Transverse colon (tissue), 4 donors: ENCODE measurements at regions not wholly inside any gene's neighbourhood (a gene's known extent, or its start where the extent isn't known, plus 50 kb on each side); places are given as distances from the start of the nearest gene placed in this dataset.

Experiments used
- DNase-seq: peaks from one replicate; pipeline ENCODE4 v3.0.0-alpha.2; 2019
- H3K27ac ChIP-seq, 4 donors: fragments of 200-600 bp; sonication (generic); 2 replicates each; pipeline ENCODE4 v1.5.1; 2016 to 2018; ENCODE audit warnings: inconsistent platforms in 4 of 4
- H3K27me3 ChIP-seq: fragments of 200-600 bp; sonication (generic); 2 replicates; pipeline ENCODE4 v1.5.1; 2017; ENCODE audit warnings: inconsistent platforms
- H3K36me3 ChIP-seq, 4 donors: fragments of 200-600 bp; sonication (generic); 2 replicates each; pipeline ENCODE4 v1.5.1; 2017 to 2019; ENCODE audit warnings: inconsistent platforms in 4 of 4
- H3K4me1 ChIP-seq, 4 donors: fragments of 200-600 bp; sonication (generic); 2 replicates each; pipeline ENCODE4 v1.5.1; 2017 to 2020; ENCODE audit warnings: inconsistent platforms in 4 of 4
- H3K4me3 ChIP-seq, 4 donors: fragments of 200-600 bp; sonication (generic); 1 replicate in 1 of 4; 2 replicates in 3 of 4; pipeline versions ENCODE4 v1.5.1 to v1.6.1; 2017 to 2019; ENCODE audit warnings: inconsistent platforms in 4 of 4
- H3K9me3 ChIP-seq, 2 donors: fragments of 200-600 bp; sonication (generic); 2 replicates each; pipeline ENCODE4 v1.5.1; 2017 to 2019; ENCODE audit warnings: inconsistent platforms in 2 of 2
- EP300 ChIP-seq: sonication (generic); formaldehyde crosslinking; IDR thresholded peaks from one replicate; pipeline ENCODE4 v1.6.1; 2017; ENCODE audit warnings: antibody characterized with exemption, low read depth
- POLR2A ChIP-seq: fragments of 450-650 bp; IDR thresholded peaks from one replicate; pipeline ENCODE4 v1.6.1; 2016; ENCODE audit warnings: antibody characterized with exemption, mild to moderate bottlenecking, moderate library complexity
- POLR2AphosphoS5 ChIP-seq, 3 donors: sonication (generic); formaldehyde crosslinking; IDR thresholded peaks; one replicate each; pipeline ENCODE4 v1.6.1; 2016; ENCODE audit warnings: antibody characterized with exemption in 3 of 3
- WGBS, 2 donors: methylation state at CpG; one replicate each; pipeline ENCODE4 v1.1.5; 2018; ENCODE audit warnings: low coverage in 1 of 2; 5-methylcytosine and 5-hydroxymethylcytosine counted together
- in situ Hi-C, 4 donors: fragments of 200-750 bp; cut with MboI; loops; one replicate each; pipeline versions ENCODE4 v1.15.0 to v1.15.1; 2017; ENCODE audit warnings: low sequenced_read_pairs in 3 of 4, low pct_ligation_motif_present in 1 of 4, low pct_unique_long_range_greater_than_20kb in 1 of 4
- intact Hi-C: fragments of 100-400 bp; cut with DNase I; formaldehyde crosslinking; loops from one replicate; pipeline ENCODE4 v1.15.1; 2023; ENCODE audit warnings: low total_unique reads
- TF ChIP-seq, protein P1 (sequence below), 5 experiments: fragments of 200-600 bp in 3 of 5; fragments of 450-650 bp in 2 of 5; sonication (generic) in 3 of 5; IDR thresholded peaks; 1 replicate in 2 of 5; 2 replicates in 3 of 5; pipeline ENCODE4 v1.5.1; 2016 to 2017; ENCODE audit warnings: antibody characterized with exemption in 5 of 5, inconsistent platforms in 3 of 5, mild to moderate bottlenecking in 2 of 5, moderate library complexity in 1 of 5

DNA sequence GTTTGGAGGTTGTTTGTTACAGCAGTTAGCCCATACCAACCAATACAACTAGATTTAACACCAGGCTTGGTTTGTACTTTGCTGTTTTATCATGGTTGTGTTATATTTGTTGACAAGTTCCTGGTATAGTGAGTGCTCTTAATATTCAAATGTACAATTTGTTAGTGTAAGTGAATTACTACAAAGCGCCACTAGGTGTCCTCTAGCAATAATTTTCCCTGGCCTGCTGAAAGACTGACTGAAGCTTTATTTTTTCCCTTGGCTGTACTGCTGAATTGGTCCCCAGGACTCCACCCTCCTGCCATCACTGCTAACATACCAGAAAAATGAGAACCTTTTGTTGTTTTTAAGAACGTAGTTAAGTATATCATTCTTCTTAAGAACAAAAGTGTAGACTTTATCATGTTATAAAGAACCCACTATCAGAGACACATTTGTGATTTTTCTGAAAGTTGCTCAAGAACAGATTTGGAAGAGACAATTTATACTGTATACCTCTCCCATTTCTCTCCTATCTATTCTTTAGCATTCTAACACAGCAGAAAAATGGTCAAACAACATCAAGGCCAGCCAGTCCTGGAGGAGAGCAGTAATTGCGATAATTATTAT is 75.3 kb upstream of the FAR2 start:
- H3K36me3 ChIP-seq, result no peaks in the 10 kb centered on the region
- no peak overlapping the region for H3K4me3 ChIP-seq
- H3K4me1 ChIP-seq, result no peaks in the 10 kb centered on the region
- intact Hi-C loops, result loop anchor here (10.0 kb wide), 1 partner anchor 241 kb away; no protein-coding TSS in a partner anchor
- no peaks in the 10 kb centered on the region for H3K27me3 ChIP-seq
- in situ Hi-C loops, result loop anchor here in 1 of 4 donors (10.0 kb wide), 1 partner anchor 241 kb away; no protein-coding TSS in a partner anchor
- 34 to 50% methylated on average over 2 to 3 of the region's 3 CpGs for WGBS, 2 donors
- TF ChIP-seq, protein P1, sequence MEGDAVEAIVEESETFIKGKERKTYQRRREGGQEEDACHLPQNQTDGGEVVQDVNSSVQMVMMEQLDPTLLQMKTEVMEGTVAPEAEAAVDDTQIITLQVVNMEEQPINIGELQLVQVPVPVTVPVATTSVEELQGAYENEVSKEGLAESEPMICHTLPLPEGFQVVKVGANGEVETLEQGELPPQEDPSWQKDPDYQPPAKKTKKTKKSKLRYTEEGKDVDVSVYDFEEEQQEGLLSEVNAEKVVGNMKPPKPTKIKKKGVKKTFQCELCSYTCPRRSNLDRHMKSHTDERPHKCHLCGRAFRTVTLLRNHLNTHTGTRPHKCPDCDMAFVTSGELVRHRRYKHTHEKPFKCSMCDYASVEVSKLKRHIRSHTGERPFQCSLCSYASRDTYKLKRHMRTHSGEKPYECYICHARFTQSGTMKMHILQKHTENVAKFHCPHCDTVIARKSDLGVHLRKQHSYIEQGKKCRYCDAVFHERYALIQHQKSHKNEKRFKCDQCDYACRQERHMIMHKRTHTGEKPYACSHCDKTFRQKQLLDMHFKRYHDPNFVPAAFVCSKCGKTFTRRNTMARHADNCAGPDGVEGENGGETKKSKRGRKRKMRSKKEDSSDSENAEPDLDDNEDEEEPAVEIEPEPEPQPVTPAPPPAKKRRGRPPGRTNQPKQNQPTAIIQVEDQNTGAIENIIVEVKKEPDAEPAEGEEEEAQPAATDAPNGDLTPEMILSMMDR (IDR thresholded peaks at IDR 0.05), result peak; percentile 68 to 79 (median 75)
- TF ChIP-seq EP300, result no peak
- no peak overlapping the region for H3K27ac ChIP-seq
- H3K9me3 ChIP-seq, result no peaks in the 10 kb centered on the region
- DNase-seq, result no peak

DNA sequence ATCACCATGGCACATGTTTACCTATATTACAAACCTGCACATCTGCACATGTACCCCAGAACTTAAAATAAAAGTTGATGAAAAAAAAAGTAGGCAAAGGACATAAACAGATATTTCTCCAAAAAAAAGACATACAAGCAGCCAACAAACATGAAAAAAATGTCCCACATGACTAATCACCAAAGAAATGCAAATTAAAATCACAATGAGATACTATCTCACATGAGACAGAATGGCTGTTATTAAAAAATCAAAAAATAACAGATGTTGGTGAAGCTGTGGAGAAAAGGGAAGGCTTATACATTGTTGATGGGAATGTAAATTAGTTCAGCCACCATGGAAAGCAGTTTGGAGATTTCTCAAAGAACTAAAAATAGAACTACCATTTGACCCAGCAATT is 68.0 kb upstream of the FAR2 start:
- Histone ChIP-seq H3K9me3 (no peaks in the 10 kb centered on the region), H3K4me3 (no peak overlapping the region), H3K4me1 (no peaks in the 10 kb centered on the region), H3K27me3 (no peaks in the 10 kb centered on the region), H3K36me3 (no peaks in the 10 kb centered on the region), H3K27ac (no peak overlapping the region)
- no peak for DNase-seq
- TF ChIP-seq EP300, result no peak
- TF ChIP-seq, protein P1 (IDR thresholded peaks at IDR 0.05), result no peak
- no peak for TF ChIP-seq POLR2AphosphoS5 (IDR thresholded peaks at IDR 0.05)
- no peak for TF ChIP-seq POLR2A
- intact Hi-C loops (no loop called here), in situ Hi-C loops (loop anchor here in 1 of 4 donors (10.0 kb wide), 1 partner anchor 224 kb away; no protein-coding TSS in a partner anchor)

DNA sequence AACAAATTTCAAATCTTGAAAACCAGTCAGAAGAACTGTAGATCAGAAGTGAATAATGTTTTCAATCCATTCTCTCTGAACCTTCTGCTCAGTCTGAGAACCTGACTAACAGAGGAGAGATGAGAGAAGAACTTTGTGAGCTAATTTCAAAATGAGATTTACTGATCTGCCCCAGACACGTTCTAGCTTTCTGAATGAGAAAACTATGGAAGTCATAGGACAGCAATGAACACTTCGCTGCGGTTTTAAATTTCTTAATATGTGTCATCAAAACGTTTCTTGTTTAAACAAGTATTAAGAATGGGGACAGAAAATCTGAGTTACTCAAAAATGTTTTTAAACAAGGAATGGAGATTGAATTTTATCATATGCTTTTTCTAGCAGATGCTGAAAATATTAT is 66.6 kb upstream of the FAR2 start:
- Histone ChIP-seq H3K4me1 (no peaks in the 10 kb centered on the region), H3K27me3 (no peaks in the 10 kb centered on the region), H3K27ac (no peak overlapping the region), H3K4me3 (no peak overlapping the region), H3K9me3 (no peaks in the 10 kb centered on the region), H3K36me3 (no peaks in the 10 kb centered on the region)
- no peak for DNase-seq
- WGBS, 2 donors, result 46 to 48% methylated on average over 4 of the region's 4 CpGs
- in situ Hi-C loops, result loop anchor here in 1 of 4 donors (10.0 kb wide), 1 partner anchor 222 kb away; no protein-coding TSS in a partner anchor
- no peak for TF ChIP-seq EP300
- intact Hi-C loops, result no loop called here

DNA sequence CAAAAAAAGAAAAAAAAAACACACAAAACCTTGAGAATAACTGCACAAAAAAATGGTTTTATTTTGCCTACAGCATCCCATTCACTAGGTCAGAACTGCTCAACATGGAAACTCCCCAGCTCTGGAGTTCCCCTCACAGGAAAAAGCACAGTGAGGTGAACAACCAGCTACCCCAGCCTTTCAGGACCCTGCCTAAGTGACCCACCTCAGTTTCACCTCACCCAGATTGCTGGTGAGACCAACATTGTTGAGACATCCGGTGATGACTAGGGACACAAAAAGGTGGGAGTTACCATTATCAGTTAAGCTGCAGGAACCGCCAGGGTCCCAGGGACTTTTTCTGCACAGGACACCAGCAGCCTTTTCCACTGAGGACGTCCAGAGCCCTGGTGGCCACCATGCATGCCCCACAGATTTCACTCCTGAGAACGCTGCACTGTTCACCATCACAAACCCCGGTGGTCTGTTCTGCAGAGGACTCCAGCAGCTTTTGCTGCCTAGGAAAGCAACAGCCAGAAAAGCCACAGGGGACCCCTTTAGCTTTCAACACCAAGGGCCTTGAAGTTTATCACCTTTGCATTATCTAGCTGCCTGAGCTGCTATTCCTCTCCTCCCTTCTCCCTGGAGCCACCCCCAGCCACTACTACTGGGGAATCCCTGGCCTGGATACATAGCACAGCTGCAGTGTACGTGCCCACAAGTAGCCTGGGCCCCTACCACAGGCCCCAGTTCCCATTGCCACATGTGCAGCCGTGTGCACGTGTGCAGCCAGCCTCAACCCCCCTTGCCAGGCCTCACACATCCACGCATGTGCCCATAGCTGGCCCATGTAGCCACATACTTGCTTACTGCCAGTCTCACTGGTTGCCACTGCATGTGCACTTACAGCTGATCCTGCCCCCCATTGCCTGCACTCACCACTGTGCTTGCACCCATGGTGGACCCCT is 62.5 kb upstream of the FAR2 start:
- intact Hi-C loops, result no loop called here
- DNase-seq, result no peak

More for the DNA sequence above, 62.5 kb upstream of the FAR2 start:
- in situ Hi-C loops, result loop anchor here in 1 of 4 donors (10.0 kb wide), 1 partner anchor 218 kb away; no protein-coding TSS in a partner anchor
- Histone ChIP-seq H3K27ac (no peak overlapping the region), H3K36me3 (no peaks in the 10 kb centered on the region), H3K4me1 (no peaks in the 10 kb centered on the region), H3K9me3 (no peaks in the 10 kb centered on the region), H3K4me3 (no peak overlapping the region), H3K27me3 (no peaks in the 10 kb centered on the region)
- TF ChIP-seq POLR2AphosphoS5 (IDR thresholded peaks at IDR 0.05) (no peak), POLR2A (no peak), EP300 (no peak)
- TF ChIP-seq, protein P1 (IDR thresholded peaks at IDR 0.05), result no peak
- WGBS, 2 donors, result 70 to 71% methylated on average over 2 to 9 of the region's 9 CpGs
